DND-41 (cell line): ENCODE measurements at regions not wholly inside any gene's neighbourhood (a gene's known extent, or its start where the extent isn't known, plus 50 kb on each side); places are given as distances from the start of the nearest gene placed in this dataset.

Experiments
- CTCF ChIP-seq: IDR thresholded peaks from 2 replicates; pipeline ENCODE4 v1.5.1; 2012; ENCODE audit warnings: borderline replicate concordance, low read length, moderate library complexity, mild to moderate bottlenecking; ENCODE audit not compliant: poor library complexity, severe bottlenecking; ENCODE audit errors: extremely low read depth
- EZH2 ChIP-seq: IDR thresholded peaks from 3 replicates; pipeline ENCODE4 v1.6.1; 2012; ENCODE audit warnings: borderline replicate concordance, low read depth, mild to moderate bottlenecking, moderate library complexity, low read length, inconsistent platforms; ENCODE audit not compliant: severe bottlenecking

GRCh38 chrX:124530803-124531202, 184.4 kb downstream of the SH2D1A start:
- TF ChIP-seq CTCF (no peak), EZH2 (no peak)
